ENCODE measurements at regions not wholly inside any gene's neighbourhood (a gene's known extent, or its start where the extent isn't known, plus 50 kb on each side); places are given as distances from the start of the nearest gene placed in this dataset.

GRCh38 chr20:50284811-50285375, 94.3 kb downstream of the CEBPB start:
- Mint-ChIP-seq H3K27ac (no peak overlapping the region), H3K4me1 (peaks cover 9% of the 10 kb centered on the region), H3K27me3 (ENCODE audit: low read depth) (no peaks in the 10 kb centered on the region), H3K36me3 (no peaks in the 10 kb centered on the region), H3K4me3 (no peak overlapping the region), H3K9me3 (no peaks in the 10 kb centered on the region)
- DNase-seq (ENCODE audit: low spot score) = no peak
- ChIA-PET POLR2A (interaction anchor here (1.2 kb wide), 1 partner anchor 10 kb away, joined by 3 read pairs; no protein-coding TSS in a partner anchor), CTCF (interaction anchor here (0.7 to 2.8 kb wide), 9 partner anchors 10 to 180 kb away, joined by 3 to 8 read pairs (median 3); partner anchors contain the start of gene CEBPB)
- TF ChIP-seq, protein P1, sequence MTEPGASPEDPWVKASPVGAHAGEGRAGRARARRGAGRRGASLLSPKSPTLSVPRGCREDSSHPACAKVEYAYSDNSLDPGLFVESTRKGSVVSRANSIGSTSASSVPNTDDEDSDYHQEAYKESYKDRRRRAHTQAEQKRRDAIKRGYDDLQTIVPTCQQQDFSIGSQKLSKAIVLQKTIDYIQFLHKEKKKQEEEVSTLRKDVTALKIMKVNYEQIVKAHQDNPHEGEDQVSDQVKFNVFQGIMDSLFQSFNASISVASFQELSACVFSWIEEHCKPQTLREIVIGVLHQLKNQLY (CRISPR knock-in tag; IDR thresholded peaks at IDR 0.05) = no peak
- TF ChIP-seq ATF3 (CRISPR knock-in tag; conservative IDR thresholded peaks at IDR 0.05) (no peak), ZNF416 (CRISPR knock-in tag; IDR thresholded peaks at IDR 0.05) (no peak), ZNF423 (CRISPR knock-in tag; IDR thresholded peaks at IDR 0.05) (no peak), FOXJ3 (CRISPR knock-in tag; IDR thresholded peaks at IDR 0.05; ENCODE audit: borderline replicate concordance) (no peak), TEAD1 (CRISPR knock-in tag; IDR thresholded peaks at IDR 0.05) (no peak), NR1H2 (CRISPR knock-in tag; IDR thresholded peaks at IDR 0.05) (no peak)
- TF ChIP-seq, protein P2, sequence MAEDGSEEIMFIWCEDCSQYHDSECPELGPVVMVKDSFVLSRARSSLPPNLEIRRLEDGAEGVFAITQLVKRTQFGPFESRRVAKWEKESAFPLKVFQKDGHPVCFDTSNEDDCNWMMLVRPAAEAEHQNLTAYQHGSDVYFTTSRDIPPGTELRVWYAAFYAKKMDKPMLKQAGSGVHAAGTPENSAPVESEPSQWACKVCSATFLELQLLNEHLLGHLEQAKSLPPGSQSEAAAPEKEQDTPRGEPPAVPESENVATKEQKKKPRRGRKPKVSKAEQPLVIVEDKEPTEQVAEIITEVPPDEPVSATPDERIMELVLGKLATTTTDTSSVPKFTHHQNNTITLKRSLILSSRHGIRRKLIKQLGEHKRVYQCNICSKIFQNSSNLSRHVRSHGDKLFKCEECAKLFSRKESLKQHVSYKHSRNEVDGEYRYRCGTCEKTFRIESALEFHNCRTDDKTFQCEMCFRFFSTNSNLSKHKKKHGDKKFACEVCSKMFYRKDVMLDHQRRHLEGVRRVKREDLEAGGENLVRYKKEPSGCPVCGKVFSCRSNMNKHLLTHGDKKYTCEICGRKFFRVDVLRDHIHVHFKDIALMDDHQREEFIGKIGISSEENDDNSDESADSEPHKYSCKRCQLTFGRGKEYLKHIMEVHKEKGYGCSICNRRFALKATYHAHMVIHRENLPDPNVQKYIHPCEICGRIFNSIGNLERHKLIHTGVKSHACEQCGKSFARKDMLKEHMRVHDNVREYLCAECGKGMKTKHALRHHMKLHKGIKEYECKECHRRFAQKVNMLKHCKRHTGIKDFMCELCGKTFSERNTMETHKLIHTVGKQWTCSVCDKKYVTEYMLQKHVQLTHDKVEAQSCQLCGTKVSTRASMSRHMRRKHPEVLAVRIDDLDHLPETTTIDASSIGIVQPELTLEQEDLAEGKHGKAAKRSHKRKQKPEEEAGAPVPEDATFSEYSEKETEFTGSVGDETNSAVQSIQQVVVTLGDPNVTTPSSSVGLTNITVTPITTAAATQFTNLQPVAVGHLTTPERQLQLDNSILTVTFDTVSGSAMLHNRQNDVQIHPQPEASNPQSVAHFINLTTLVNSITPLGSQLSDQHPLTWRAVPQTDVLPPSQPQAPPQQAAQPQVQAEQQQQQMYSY (CRISPR knock-in tag; IDR thresholded peaks at IDR 0.05) = no peak
- peak; percentile 12; the same call in 1 of the 2 replicates for ATAC-seq

- CTCF ChIA-PET = interaction anchor here (0.7 to 2.8 kb wide), 10 partner anchors 9 to 179 kb away, joined by 3 to 8 read pairs (median 3); partner anchors contain the start of gene CEBPB
- H3K27ac Mint-ChIP-seq = no peak overlapping the region; the same call in 1 of the 2 replicates
- H3K4me3 Mint-ChIP-seq = no peak overlapping the region
- ATAC-seq = no peak
- DNase-seq (ENCODE audit: low spot score) = no peak
- peaks cover 9% of the 10 kb centered on the region for H3K4me1 Mint-ChIP-seq
- no peaks in the 10 kb centered on the region for H3K27me3 Mint-ChIP-seq (ENCODE audit: low read depth)
- no peaks in the 10 kb centered on the region for H3K9me3 Mint-ChIP-seq
- POLR2A ChIA-PET = interaction anchor here (0.6 to 1.2 kb wide), 2 partner anchors 9 to 184 kb away, joined by 3 to 4 read pairs; no protein-coding TSS in a partner anchor
- no peaks in the 10 kb centered on the region for H3K36me3 Mint-ChIP-seq
- TF ChIP-seq NR3C1 (CRISPR knock-in tag; conservative IDR thresholded peaks at IDR 0.05; ENCODE audit: low read depth) = no peak
- TF ChIP-seq CBFB (CRISPR knock-in tag; IDR thresholded peaks at IDR 0.05; ENCODE audit: low read depth) = no peak
- no peak for TF ChIP-seq CREB1 (CRISPR knock-in tag; IDR thresholded peaks at IDR 0.05)
- TF ChIP-seq, protein P3, sequence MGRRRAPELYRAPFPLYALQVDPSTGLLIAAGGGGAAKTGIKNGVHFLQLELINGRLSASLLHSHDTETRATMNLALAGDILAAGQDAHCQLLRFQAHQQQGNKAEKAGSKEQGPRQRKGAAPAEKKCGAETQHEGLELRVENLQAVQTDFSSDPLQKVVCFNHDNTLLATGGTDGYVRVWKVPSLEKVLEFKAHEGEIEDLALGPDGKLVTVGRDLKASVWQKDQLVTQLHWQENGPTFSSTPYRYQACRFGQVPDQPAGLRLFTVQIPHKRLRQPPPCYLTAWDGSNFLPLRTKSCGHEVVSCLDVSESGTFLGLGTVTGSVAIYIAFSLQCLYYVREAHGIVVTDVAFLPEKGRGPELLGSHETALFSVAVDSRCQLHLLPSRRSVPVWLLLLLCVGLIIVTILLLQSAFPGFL (CRISPR knock-in tag; IDR thresholded peaks at IDR 0.05; ENCODE audit: borderline replicate concordance) = no peak
- TF ChIP-seq ESRRA (CRISPR knock-in tag; IDR thresholded peaks at IDR 0.05; ENCODE audit: borderline replicate concordance) = no peak
- TF ChIP-seq FOXK1 (CRISPR knock-in tag; IDR thresholded peaks at IDR 0.05) = no peak
- TF ChIP-seq, protein P4, sequence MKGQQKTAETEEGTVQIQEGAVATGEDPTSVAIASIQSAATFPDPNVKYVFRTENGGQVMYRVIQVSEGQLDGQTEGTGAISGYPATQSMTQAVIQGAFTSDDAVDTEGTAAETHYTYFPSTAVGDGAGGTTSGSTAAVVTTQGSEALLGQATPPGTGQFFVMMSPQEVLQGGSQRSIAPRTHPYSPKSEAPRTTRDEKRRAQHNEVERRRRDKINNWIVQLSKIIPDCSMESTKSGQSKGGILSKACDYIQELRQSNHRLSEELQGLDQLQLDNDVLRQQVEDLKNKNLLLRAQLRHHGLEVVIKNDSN (CRISPR knock-in tag; IDR thresholded peaks at IDR 0.05) = no peak
- TF ChIP-seq, protein P5, sequence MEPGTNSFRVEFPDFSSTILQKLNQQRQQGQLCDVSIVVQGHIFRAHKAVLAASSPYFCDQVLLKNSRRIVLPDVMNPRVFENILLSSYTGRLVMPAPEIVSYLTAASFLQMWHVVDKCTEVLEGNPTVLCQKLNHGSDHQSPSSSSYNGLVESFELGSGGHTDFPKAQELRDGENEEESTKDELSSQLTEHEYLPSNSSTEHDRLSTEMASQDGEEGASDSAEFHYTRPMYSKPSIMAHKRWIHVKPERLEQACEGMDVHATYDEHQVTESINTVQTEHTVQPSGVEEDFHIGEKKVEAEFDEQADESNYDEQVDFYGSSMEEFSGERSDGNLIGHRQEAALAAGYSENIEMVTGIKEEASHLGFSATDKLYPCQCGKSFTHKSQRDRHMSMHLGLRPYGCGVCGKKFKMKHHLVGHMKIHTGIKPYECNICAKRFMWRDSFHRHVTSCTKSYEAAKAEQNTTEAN (CRISPR knock-in tag; IDR thresholded peaks at IDR 0.05) = no peak
- TF ChIP-seq, protein P1 (CRISPR knock-in tag; IDR thresholded peaks at IDR 0.05) = no peak
- TF ChIP-seq, protein P6, sequence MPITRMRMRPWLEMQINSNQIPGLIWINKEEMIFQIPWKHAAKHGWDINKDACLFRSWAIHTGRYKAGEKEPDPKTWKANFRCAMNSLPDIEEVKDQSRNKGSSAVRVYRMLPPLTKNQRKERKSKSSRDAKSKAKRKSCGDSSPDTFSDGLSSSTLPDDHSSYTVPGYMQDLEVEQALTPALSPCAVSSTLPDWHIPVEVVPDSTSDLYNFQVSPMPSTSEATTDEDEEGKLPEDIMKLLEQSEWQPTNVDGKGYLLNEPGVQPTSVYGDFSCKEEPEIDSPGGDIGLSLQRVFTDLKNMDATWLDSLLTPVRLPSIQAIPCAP (CRISPR knock-in tag; IDR thresholded peaks at IDR 0.05) = no peak
- no peak for TF ChIP-seq TCF7 (CRISPR knock-in tag; IDR thresholded peaks at IDR 0.05; ENCODE audit: low read depth)
- no peak for TF ChIP-seq ZNF121 (CRISPR knock-in tag; IDR thresholded peaks at IDR 0.05)
- no peak for TF ChIP-seq GRHL2 (CRISPR knock-in tag; IDR thresholded peaks at IDR 0.05; ENCODE audit: insufficient replicate concordance, severe bottlenecking)
- TF ChIP-seq ZNF317 (CRISPR knock-in tag; IDR thresholded peaks at IDR 0.05; ENCODE audit: borderline replicate concordance, low read depth) = no peak
- no peak for TF ChIP-seq E2F5 (CRISPR knock-in tag; IDR thresholded peaks at IDR 0.05)
- TF ChIP-seq ATF1 (CRISPR knock-in tag; IDR thresholded peaks at IDR 0.05) = no peak
Observed at GRCh38 chr20:50285376-50286173, 94.9 kb downstream of the CEBPB start.

Measured in WTC11 (cell line).